ENCODE measurements at regions not wholly inside any gene's neighbourhood (a gene's known extent, or its start where the extent isn't known, plus 50 kb on each side); places are given as distances from the start of the nearest gene placed in this dataset.
A peak's percentile ranks its signal among the peaks of the same experiment; 100 is the strongest.

DNA sequence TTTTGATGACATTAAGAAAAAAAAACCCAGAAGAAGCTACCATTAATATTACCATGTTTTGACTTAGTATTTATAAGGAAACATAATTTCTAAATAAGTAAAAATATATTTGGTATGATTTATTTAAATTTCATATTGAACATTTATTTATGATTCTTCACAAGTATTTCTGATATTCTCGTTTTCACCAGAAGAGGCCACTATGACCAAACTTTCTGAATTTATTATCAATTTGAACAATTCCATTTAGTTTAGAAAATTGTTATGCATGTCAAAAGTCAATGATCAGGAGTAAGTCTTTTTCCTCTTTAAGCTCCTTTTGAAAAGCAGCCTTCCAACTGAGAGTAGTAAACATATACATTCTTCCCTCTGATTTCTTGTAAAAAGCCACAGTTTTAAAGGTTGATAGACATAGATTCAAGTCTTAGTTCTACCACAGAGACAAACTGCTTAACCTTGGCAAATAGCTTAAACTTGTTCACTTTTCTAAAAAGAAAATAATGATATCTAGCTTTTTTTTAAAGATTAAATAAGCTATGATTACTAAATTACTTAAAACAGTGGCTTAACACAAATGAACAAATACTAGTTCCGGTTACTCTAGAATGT, 329.9 kb downstream of the TRIB2 start:
- peak in 1 of 2 experiments; percentile 38 for DNase-seq (ENCODE audit: low read depth in 1 of 2, low spot score in 1 of 2)
- TF ChIP-seq JUND (IDR thresholded peaks at IDR 0.05; ENCODE audit: low read depth) = no peak
- in situ Hi-C loops (cut with HindIII; ENCODE audit: low pct_unique_long_range_greater_than_20kb, low sequenced_read_pairs) = no loop called here

DNA sequence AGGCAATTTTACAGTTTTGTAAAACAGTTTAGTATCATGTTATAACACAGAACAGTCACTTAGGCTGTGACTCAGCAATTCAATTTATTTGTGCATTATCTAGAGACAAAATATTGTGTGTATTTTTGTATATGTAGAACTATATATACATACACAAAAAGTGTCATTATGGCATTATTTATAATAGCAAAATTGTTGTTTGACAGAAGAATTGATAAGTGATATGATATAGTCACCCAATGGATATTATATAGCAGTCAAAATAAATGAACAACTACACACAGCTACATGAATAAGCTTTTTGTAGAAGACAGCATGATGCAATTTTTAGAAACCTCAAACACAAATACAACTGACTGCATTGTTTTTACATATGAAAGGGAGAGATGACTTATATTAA, 334.0 kb downstream of the TRIB2 start:
- no peak for TF ChIP-seq JUND (IDR thresholded peaks at IDR 0.05; ENCODE audit: low read depth)
- in situ Hi-C loops (cut with HindIII; ENCODE audit: low pct_unique_long_range_greater_than_20kb, low sequenced_read_pairs) = no loop called here
- no peak for DNase-seq (ENCODE audit: low read depth in 1 of 2, low spot score in 1 of 2)

DNA sequence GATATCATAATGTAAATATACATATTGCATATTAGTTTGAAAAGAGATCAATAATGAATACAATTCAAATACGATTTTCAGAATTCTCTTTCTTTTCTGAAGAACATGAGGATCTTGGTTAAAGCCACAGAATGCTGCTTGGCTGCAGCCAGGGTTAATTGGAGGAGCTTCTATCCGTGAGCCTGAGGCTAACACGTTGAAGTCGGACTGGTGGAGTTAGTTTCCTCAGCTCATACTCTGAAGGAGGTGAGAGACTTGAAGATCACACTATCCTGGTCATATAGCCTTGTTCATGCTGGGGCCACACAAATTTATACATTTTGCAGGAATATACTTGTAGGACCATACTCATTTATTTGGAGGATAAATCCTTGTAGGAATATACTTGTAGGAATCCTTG, 335.8 kb downstream of the TRIB2 start:
- in situ Hi-C loops (cut with HindIII; ENCODE audit: low pct_unique_long_range_greater_than_20kb, low sequenced_read_pairs) = no loop called here
- no peak for TF ChIP-seq JUND (IDR thresholded peaks at IDR 0.05; ENCODE audit: low read depth)
- DNase-seq (ENCODE audit: low read depth in 1 of 2, low spot score in 1 of 2) = peak in 1 of 2 experiments; percentile 60

DNA sequence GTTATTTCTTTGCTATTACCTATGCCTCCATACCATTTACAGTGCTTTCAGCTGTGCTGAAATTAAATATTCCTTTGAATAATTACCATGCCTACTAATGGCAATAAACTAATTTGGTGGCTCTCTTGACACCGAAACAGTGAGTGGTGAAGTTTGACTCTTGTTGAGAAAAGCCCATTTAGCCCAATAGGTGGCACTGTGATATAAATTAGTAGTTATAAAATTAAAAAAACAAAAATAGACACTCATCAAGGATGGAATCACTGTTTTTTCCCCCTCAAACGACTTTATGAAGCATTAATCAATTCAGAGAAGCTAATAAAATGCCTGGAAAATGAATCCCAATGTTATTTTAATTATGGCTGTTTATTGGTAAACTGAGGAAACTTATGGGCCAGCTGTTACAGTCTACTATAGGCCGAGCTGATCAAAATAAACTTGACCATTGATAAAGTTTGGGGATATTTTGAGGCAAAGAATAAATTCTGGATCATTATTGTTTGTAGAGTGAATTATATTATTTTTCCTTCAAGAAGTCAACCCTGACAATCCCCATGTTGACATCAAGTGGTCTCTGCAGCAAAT, 339.6 kb downstream of the TRIB2 start:
- no peak for TF ChIP-seq JUND (IDR thresholded peaks at IDR 0.05; ENCODE audit: low read depth)
- in situ Hi-C loops (cut with HindIII; ENCODE audit: low pct_unique_long_range_greater_than_20kb, low sequenced_read_pairs) = no loop called here
- DNase-seq (ENCODE audit: low read depth in 1 of 2, low spot score in 1 of 2) = peak in 1 of 2 experiments; percentile 29

- no peak for DNase-seq (ENCODE audit: low read depth in 1 of 2, low spot score in 1 of 2)
- in situ Hi-C loops (cut with HindIII; ENCODE audit: low pct_unique_long_range_greater_than_20kb, low sequenced_read_pairs) = no loop called here
- no peak for TF ChIP-seq JUND (IDR thresholded peaks at IDR 0.05; ENCODE audit: low read depth)
Observed at GRCh38 chr2:13057671-13058070, 340.9 kb downstream of the TRIB2 start.

DNA sequence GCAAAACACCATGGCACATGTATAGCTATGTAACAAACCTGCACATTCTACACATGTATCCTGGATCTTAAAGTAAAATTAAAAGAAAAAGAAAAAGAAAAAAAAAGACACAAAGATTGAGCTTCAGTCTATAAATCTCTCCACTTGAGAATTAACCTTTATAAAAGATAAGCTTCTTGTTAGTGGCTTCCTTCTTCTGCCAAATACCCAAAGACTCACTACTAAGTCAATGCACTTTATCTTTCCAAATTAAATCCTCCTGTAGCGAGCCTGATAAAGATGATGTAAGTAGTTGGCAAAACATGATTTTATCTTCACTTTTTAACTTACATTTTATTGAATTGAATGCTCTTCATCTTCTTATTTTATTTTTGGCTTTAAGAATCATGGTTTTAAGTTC, 349.9 kb downstream of the TRIB2 start:
- in situ Hi-C loops (cut with HindIII; ENCODE audit: low pct_unique_long_range_greater_than_20kb, low sequenced_read_pairs) = no loop called here
- TF ChIP-seq JUND (IDR thresholded peaks at IDR 0.05; ENCODE audit: low read depth) = no peak
- DNase-seq (ENCODE audit: low read depth in 1 of 2, low spot score in 1 of 2) = no peak

- no peak for DNase-seq (ENCODE audit: low read depth in 1 of 2, low spot score in 1 of 2)
Observed at GRCh38 chr2:13067508-13067907, 350.8 kb downstream of the TRIB2 start.

DNA sequence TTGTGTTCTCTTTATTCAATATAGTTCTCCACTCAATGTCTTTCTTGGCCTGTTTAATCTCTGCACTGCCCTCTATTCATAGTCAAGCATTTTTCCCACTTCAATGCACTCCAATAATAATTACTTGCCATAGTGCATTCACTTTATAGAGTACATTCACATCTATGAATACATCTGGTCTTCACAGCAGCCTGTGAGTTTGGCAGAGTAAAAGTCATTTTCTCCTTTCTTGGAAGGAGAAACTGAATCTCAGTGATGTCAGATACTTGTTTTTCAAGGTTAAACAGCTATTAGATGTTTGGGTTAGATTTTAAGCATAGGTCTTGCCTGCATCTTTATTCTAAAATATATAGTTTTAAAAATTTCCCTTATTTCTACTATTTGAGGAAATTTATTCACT, 373.2 kb downstream of the TRIB2 start:
- no peak for TF ChIP-seq JUND (IDR thresholded peaks at IDR 0.05; ENCODE audit: low read depth)
- in situ Hi-C loops (cut with HindIII; ENCODE audit: low pct_unique_long_range_greater_than_20kb, low sequenced_read_pairs) = no loop called here
- no peak for DNase-seq (ENCODE audit: low read depth in 1 of 2, low spot score in 1 of 2)

More at GRCh38 chr2:13067508-13067907, 350.8 kb downstream of the TRIB2 start:
- in situ Hi-C loops (cut with HindIII; ENCODE audit: low pct_unique_long_range_greater_than_20kb, low sequenced_read_pairs) = no loop called here
- TF ChIP-seq JUND (IDR thresholded peaks at IDR 0.05; ENCODE audit: low read depth) = no peak

- TF ChIP-seq JUND (IDR thresholded peaks at IDR 0.05; ENCODE audit: low read depth) = no peak
- in situ Hi-C loops (cut with HindIII; ENCODE audit: low pct_unique_long_range_greater_than_20kb, low sequenced_read_pairs) = no loop called here
- no peak for DNase-seq (ENCODE audit: low read depth in 1 of 2, low spot score in 1 of 2)
Observed at GRCh38 chr2:13091455-13091854, 374.7 kb downstream of the TRIB2 start.

DNA sequence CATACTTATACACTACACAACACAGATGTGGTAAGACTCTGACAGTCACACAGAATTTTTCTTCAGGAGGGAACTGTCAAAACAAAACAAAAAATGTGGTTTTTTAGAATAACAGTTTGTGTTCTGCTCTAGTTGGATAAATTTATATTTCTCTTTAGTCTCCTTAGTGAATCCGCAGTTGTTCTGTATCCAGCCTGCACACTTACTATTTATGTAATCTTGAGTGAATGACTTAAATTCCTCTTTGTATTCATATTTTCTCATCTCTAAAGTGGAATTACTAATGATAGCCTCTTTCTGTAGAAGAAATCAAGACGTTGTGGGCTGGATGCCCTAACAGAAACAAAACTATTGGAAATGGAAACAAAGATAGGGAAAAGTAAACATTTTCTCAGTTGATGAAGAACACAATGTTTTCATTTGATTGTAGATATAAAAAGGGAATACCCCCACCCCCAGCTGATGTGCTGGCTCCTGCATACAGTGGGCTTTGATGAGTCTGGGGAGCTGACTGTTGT, 375.2 kb downstream of the TRIB2 start:
- no peak for TF ChIP-seq JUND (IDR thresholded peaks at IDR 0.05; ENCODE audit: low read depth)
- in situ Hi-C loops (cut with HindIII; ENCODE audit: low pct_unique_long_range_greater_than_20kb, low sequenced_read_pairs) = no loop called here

DNA sequence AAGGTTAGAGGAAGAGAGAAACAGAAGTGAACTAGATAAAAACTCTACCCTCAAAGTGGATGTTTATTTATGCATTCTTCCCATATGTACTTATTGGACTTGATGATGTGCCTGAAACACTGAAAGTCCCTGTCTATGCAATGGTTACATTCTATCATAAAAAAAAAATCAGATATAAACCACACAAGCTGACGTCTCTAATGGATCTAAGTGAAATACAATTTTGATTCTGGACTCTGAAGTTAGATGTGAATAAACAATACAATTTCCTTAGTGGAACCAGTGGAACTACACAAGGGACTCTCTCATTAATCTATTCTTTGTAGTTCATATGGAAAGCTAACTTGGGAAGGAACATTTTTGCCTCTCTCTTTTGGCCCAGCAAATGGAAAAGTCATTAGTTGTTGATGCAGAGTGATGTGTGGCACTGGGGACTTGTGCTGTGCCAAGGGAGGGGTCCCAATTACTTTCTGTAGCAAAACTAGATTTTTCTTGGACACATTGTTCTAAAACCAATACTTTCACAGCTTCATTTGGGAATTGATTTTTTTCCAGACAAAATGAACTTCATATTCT, 376.8 kb downstream of the TRIB2 start:
- no peak for TF ChIP-seq JUND (IDR thresholded peaks at IDR 0.05; ENCODE audit: low read depth)
- in situ Hi-C loops (cut with HindIII; ENCODE audit: low pct_unique_long_range_greater_than_20kb, low sequenced_read_pairs) = no loop called here
- no peak for DNase-seq (ENCODE audit: low read depth in 1 of 2, low spot score in 1 of 2)

More for the DNA sequence above, 375.2 kb downstream of the TRIB2 start:
- DNase-seq (ENCODE audit: low read depth in 1 of 2, low spot score in 1 of 2) = no peak

GRCh38 chr2:13102397-13103063, 385.8 kb downstream of the TRIB2 start:
- no peak for DNase-seq (ENCODE audit: low read depth in 1 of 2, low spot score in 1 of 2)
- TF ChIP-seq JUND (IDR thresholded peaks at IDR 0.05; ENCODE audit: low read depth) = no peak
- in situ Hi-C loops (cut with HindIII; ENCODE audit: low pct_unique_long_range_greater_than_20kb, low sequenced_read_pairs) = no loop called here

DNA sequence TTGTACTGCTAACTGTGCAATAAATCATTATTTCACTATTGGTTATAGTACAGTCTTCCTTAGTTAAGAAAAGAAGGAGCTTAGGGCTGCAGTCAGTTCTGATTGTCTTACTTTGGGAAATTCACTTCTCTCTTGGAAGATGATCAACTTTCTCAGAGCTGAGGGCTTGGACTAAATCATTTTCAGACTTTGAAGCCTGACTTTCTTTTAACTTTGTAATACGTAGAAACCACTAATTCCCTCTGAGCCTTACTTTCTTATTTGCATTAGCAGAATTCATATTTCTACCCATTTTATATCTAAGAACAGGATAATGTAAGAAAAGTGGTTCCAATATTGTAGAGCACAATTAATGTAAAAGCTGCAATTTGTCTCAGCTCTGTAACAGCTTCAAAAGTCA, 386.4 kb downstream of the TRIB2 start:
- in situ Hi-C loops (cut with HindIII; ENCODE audit: low pct_unique_long_range_greater_than_20kb, low sequenced_read_pairs) = no loop called here
- no peak for TF ChIP-seq JUND (IDR thresholded peaks at IDR 0.05; ENCODE audit: low read depth)
- no peak for DNase-seq (ENCODE audit: low read depth in 1 of 2, low spot score in 1 of 2)
